Left ventricle myocardium inferior (tissue), 1 donor: ENCODE measurements at regions not wholly inside any gene's neighbourhood (a gene's known extent, or its start where the extent isn't known, plus 50 kb on each side); places are given as distances from the start of the nearest gene placed in this dataset.

ENCODE experiments used
- DNase-seq: peaks from one replicate; pipeline ENCODE4 v3.0.0-alpha.2; 2020
- H3K27ac ChIP-seq: fragments of 200-600 bp; replicated peaks from 2 replicates; pipeline ENCODE4 v1.8.0; 2021
- H3K27me3 ChIP-seq: fragments of 200-600 bp; 2 replicates; pipeline ENCODE4 v1.8.0; 2021; ENCODE audit warnings: low read depth
- H3K36me3 ChIP-seq: fragments of 200-600 bp; 2 replicates; pipeline ENCODE4 v1.8.0; 2021
- H3K4me1 ChIP-seq: fragments of 200-600 bp; 2 replicates; pipeline ENCODE4 v1.8.0; 2021
- H3K4me3 ChIP-seq: fragments of 200-600 bp; 2 replicates; pipeline ENCODE4 v1.8.0; 2021; ENCODE audit warnings: mild to moderate bottlenecking, moderate library complexity
- H3K9me3 ChIP-seq: fragments of 200-600 bp; replicated peaks from 2 replicates; pipeline ENCODE4 v1.8.0; 2021
- CTCF ChIP-seq: fragments of 200-600 bp; IDR thresholded peaks from 2 replicates; pipeline ENCODE4 v1.8.0; 2021; ENCODE audit warnings: antibody characterized with exemption, mild to moderate bottlenecking, borderline replicate concordance
- intact Hi-C: fragments of 100-400 bp; cut with micrococcal nuclease; formaldehyde crosslinking; loops from one replicate; pipeline ENCODE4 v1.11.0; 2022
- donor health status: DM: no; HTN: yes; CAD: no; lungs with severe emphysema.

- Histone ChIP-seq H3K4me1 (peaks cover 5% of the 10 kb centered on the region), H3K9me3 (no peaks in the 10 kb centered on the region), H3K36me3 (no peaks in the 10 kb centered on the region), H3K27me3 (peaks cover 2% of the 10 kb centered on the region), H3K4me3 (no peak overlapping the region), H3K27ac (no peak overlapping the region)
- intact Hi-C loops: no loop called here
- DNase-seq: no peak
- TF ChIP-seq CTCF: no peak
Observed at GRCh38 chr3:98651780-98652077, 58.3 kb upstream of the CPOX start.

GRCh38 chr3:98655666-98656065 is 62.3 kb upstream of the CPOX start:
- intact Hi-C loops: no loop called here
- no peak overlapping the region for H3K27ac ChIP-seq
- no peak for DNase-seq
- no peaks in the 10 kb centered on the region for H3K36me3 ChIP-seq
- peaks cover 9% of the 10 kb centered on the region for H3K4me1 ChIP-seq
- peaks cover 11% of the 10 kb centered on the region for H3K27me3 ChIP-seq
- no peaks in the 10 kb centered on the region for H3K9me3 ChIP-seq
- H3K4me3 ChIP-seq: no peak overlapping the region
- TF ChIP-seq CTCF: no peak

GRCh38 chr3:98657457-98657856 is 64.0 kb upstream of the CPOX start:
- intact Hi-C loops: no loop called here
- DNase-seq: peak; percentile 32
- Histone ChIP-seq H3K27ac (no peak overlapping the region), H3K36me3 (no peaks in the 10 kb centered on the region), H3K27me3 (peaks cover 11% of the 10 kb centered on the region), H3K4me3 (peak overlapping the region; percentile 52), H3K9me3 (no peaks in the 10 kb centered on the region), H3K4me1 (peaks cover 9% of the 10 kb centered on the region)
- peak; percentile 26 for TF ChIP-seq CTCF

- no peak overlapping the region for H3K4me3 ChIP-seq
- intact Hi-C loops: no loop called here
- H3K27me3 ChIP-seq: no peaks in the 10 kb centered on the region
- no peaks in the 10 kb centered on the region for H3K36me3 ChIP-seq
- no peaks in the 10 kb centered on the region for H3K9me3 ChIP-seq
- no peak overlapping the region for H3K27ac ChIP-seq
- no peaks in the 10 kb centered on the region for H3K4me1 ChIP-seq
- TF ChIP-seq CTCF: no peak
- no peak for DNase-seq
Observed at GRCh38 chr3:98662699-98663098, 69.3 kb upstream of the CPOX start.

GRCh38 chr3:98670020-98670419 is 76.6 kb upstream of the CPOX start:
- H3K4me1 ChIP-seq: no peaks in the 10 kb centered on the region
- no peak for DNase-seq
- TF ChIP-seq CTCF: no peak

GRCh38 chr3:98679986-98680385 is 83.2 kb upstream of the ST3GAL6 start:
- Histone ChIP-seq H3K4me3 (no peak overlapping the region), H3K27me3 (no peaks in the 10 kb centered on the region), H3K4me1 (no peaks in the 10 kb centered on the region), H3K27ac (no peak overlapping the region), H3K9me3 (no peaks in the 10 kb centered on the region), H3K36me3 (no peaks in the 10 kb centered on the region)
- no peak for TF ChIP-seq CTCF
- intact Hi-C loops: no loop called here
- no peak for DNase-seq

More at GRCh38 chr3:98670020-98670419, 76.6 kb upstream of the CPOX start:
- H3K27me3 ChIP-seq: no peaks in the 10 kb centered on the region
- H3K36me3 ChIP-seq: no peaks in the 10 kb centered on the region
- intact Hi-C loops: no loop called here
- H3K9me3 ChIP-seq: peaks cover 4% of the 10 kb centered on the region
- H3K27ac ChIP-seq: no peak overlapping the region
- H3K4me3 ChIP-seq: no peak overlapping the region
